ENCODE measurements at regions not wholly inside any gene's neighbourhood (a gene's known extent, or its start where the extent isn't known, plus 50 kb on each side); places are given as distances from the start of the nearest gene placed in this dataset.

GRCh38 chr3:106575029-106575428, 706.2 kb upstream of the CBLB start:
- no peak for DNase-seq

GRCh38 chr3:106577241-106577640, 708.4 kb upstream of the CBLB start:
- DNase-seq, result no peak

- DNase-seq, result no peak
These were observed 710.1 kb upstream of the CBLB start for GRCh38 chr3:106578911-106579310.

- DNase-seq, result no peak
These were observed 713.3 kb upstream of the CBLB start for GRCh38 chr3:106582151-106582550.

- DNase-seq, result no peak
These were observed 718.7 kb upstream of the CBLB start for GRCh38 chr3:106587551-106587950.

- no peak for DNase-seq
These were observed 719.9 kb upstream of the CBLB start for GRCh38 chr3:106588739-106589138.

GRCh38 chr3:106589311-106589942, 720.6 kb upstream of the CBLB start:
- no peak for DNase-seq

GRCh38 chr3:106590216-106590615, 721.4 kb upstream of the CBLB start:
- DNase-seq, result no peak

- no peak for DNase-seq
These were observed 724.6 kb upstream of the CBLB start for GRCh38 chr3:106593381-106593780.

GRCh38 chr3:106609666-106610301, 741.0 kb upstream of the CBLB start:
- DNase-seq, result peak in 1 of 2 experiments; percentile 68

- no peak for DNase-seq
These were observed 741.6 kb upstream of the CBLB start for GRCh38 chr3:106610362-106610959.

GRCh38 chr3:106611116-106611515, 742.3 kb upstream of the CBLB start:
- DNase-seq, result no peak

- DNase-seq, result no peak
These were observed 743.0 kb upstream of the CBLB start for GRCh38 chr3:106611841-106612240.

- no peak for DNase-seq
These were observed 747.7 kb upstream of the CBLB start for GRCh38 chr3:106616556-106616955.

- DNase-seq, result no peak
These were observed 748.5 kb upstream of the CBLB start for GRCh38 chr3:106617276-106617675.

GRCh38 chr3:106620646-106621045, 751.8 kb upstream of the CBLB start:
- no peak for DNase-seq

GRCh38 chr3:106624154-106624553, 753.1 kb upstream of the CCDC54 start:
- DNase-seq, result no peak

- DNase-seq, result no peak
These were observed 748.8 kb upstream of the CCDC54 start for GRCh38 chr3:106628407-106628806.

- no peak for DNase-seq
These were observed 747.9 kb upstream of the CCDC54 start for GRCh38 chr3:106629215-106629832.

- no peak for DNase-seq
These were observed 745.7 kb upstream of the CCDC54 start for GRCh38 chr3:106631373-106632108.

- DNase-seq, result no peak
These were observed 742.0 kb upstream of the CCDC54 start for GRCh38 chr3:106635271-106635670.

GRCh38 chr3:106635826-106636225, 741.4 kb upstream of the CCDC54 start:
- no peak for DNase-seq

GRCh38 chr3:106640353-106640752, 736.9 kb upstream of the CCDC54 start:
- no peak for DNase-seq

All from SW 1271 (cell line).